HG03039 (cell line): ENCODE measurements at regions not wholly inside any gene's neighbourhood (a gene's known extent, or its start where the extent isn't known, plus 50 kb on each side); places are given as distances from the start of the nearest gene placed in this dataset.

Source experiments
- ATAC-seq: cut with Tn5 transposase; IDR thresholded peaks from one replicate; pipeline ENCODE4 v1.9.1; 2021; ENCODE audit warnings: mild to moderate bottlenecking, moderate library complexity; ENCODE audit not compliant: unreplicated experiment

- no peak for ATAC-seq
Observed at GRCh38 chr3:31481697-31482096, 51.0 kb upstream of the STT3B start.

DNA sequence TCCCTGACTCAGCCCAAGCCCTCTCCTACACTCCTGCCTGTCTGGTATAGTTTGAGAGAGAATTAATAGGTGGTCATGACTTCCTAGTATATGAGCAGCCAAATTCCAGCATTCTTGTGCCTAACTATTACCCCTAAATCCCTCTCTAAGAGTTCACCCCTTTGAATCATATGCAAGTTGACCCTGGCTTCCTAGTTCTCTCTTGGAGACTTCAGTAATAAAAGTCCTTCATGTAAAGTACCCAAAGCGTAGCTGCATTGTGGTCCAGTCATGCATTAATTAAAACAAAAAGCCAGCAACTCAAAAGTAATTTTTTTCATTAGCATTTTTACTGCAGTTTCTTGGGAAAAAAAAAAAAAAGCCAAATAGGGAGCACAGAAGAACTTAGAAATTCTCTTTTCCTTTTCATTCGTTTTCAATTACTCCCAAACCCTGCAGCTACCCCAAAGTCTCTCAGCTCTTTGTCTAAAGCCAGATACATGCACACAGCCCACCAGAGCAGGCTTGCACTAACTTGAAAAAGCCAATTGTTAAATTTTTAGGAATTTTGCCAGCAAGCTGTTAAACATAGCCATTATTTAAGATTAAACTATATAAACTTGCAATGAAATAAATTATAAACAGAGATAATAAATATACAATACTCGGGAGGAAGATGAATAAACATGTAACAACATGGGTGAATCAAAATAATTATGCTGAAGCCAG, 50.1 kb upstream of the STT3B start:
- no peak for ATAC-seq
